ENCODE measurements at regions not wholly inside any gene's neighbourhood (a gene's known extent, or its start where the extent isn't known, plus 50 kb on each side); places are given as distances from the start of the nearest gene placed in this dataset.

- no peak overlapping the region for H3K4me3 ChIP-seq (ENCODE audit: control insufficient read depth in 2 of 3, extremely low read depth in 1 of 3, insufficient read depth in 2 of 3, low read depth in 1 of 3, low read length in 3 of 3)
- H4K20me1 ChIP-seq (ENCODE audit: control insufficient read depth, extremely low read depth, insufficient read depth, low read length), result no peaks in the 10 kb centered on the region
- H3K36me3 ChIP-seq (ENCODE audit: control insufficient read depth in 2 of 2, extremely low read depth in 1 of 2, insufficient read depth in 2 of 2, low read length in 2 of 2), result no peaks in the 10 kb centered on the region
- H2AFZ ChIP-seq (ENCODE audit: control insufficient read depth, low read length), result no peak overlapping the region
- dilution Hi-C loops (cut with MboI; ENCODE audit: extremely low pct_ligation_motif_present, low sequenced_read_pairs), result no loop called here
- no peaks in the 10 kb centered on the region for H3K9me3 ChIP-seq (ENCODE audit: control insufficient read depth, low read depth, low read length)
- H3K9ac ChIP-seq (ENCODE audit: control insufficient read depth, extremely low read depth, insufficient read depth, low read length), result no peak overlapping the region
- no peak overlapping the region for H3K27ac ChIP-seq (ENCODE audit: control insufficient read depth, insufficient read depth, low read length)
- H3K4me1 ChIP-seq (ENCODE audit: control insufficient read depth, extremely low read depth, insufficient read depth, low read length), result no peaks in the 10 kb centered on the region
- FAIRE-seq (no peak), DNase-seq (ENCODE audit: low read depth, low spot score) (no peak)
- H3K4me2 ChIP-seq (ENCODE audit: control insufficient read depth, extremely low read depth, insufficient read depth, low read depth, low read length), result no peak overlapping the region
- H3K27me3 ChIP-seq (ENCODE audit: control insufficient read depth, extremely low read depth, insufficient read depth, low read length), result no peaks in the 10 kb centered on the region
- TF ChIP-seq, protein P1, sequence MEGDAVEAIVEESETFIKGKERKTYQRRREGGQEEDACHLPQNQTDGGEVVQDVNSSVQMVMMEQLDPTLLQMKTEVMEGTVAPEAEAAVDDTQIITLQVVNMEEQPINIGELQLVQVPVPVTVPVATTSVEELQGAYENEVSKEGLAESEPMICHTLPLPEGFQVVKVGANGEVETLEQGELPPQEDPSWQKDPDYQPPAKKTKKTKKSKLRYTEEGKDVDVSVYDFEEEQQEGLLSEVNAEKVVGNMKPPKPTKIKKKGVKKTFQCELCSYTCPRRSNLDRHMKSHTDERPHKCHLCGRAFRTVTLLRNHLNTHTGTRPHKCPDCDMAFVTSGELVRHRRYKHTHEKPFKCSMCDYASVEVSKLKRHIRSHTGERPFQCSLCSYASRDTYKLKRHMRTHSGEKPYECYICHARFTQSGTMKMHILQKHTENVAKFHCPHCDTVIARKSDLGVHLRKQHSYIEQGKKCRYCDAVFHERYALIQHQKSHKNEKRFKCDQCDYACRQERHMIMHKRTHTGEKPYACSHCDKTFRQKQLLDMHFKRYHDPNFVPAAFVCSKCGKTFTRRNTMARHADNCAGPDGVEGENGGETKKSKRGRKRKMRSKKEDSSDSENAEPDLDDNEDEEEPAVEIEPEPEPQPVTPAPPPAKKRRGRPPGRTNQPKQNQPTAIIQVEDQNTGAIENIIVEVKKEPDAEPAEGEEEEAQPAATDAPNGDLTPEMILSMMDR (optimal IDR thresholded peaks at IDR 0.05 in 1 of 3, IDR thresholded peaks at IDR 0.05 in 1 of 3, conservative IDR thresholded peaks at IDR 0.05 in 1 of 3; ENCODE audit: extremely low read depth in 1 of 3, insufficient read depth in 2 of 3, low read length in 3 of 3), result no peak
- TF ChIP-seq EZH2 (IDR thresholded peaks at IDR 0.05; ENCODE audit: low read length), result no peak
- no peaks in the 10 kb centered on the region for H3K79me2 ChIP-seq (ENCODE audit: control insufficient read depth, insufficient read depth, low read length)
- no peaks in the 10 kb centered on the region for H3K9me1 ChIP-seq (ENCODE audit: control insufficient read depth, extremely low read depth, insufficient read depth, low read length)
Observed at GRCh38 chr5:8660133-8660893, 791.4 kb downstream of the MTRR start.

DNA sequence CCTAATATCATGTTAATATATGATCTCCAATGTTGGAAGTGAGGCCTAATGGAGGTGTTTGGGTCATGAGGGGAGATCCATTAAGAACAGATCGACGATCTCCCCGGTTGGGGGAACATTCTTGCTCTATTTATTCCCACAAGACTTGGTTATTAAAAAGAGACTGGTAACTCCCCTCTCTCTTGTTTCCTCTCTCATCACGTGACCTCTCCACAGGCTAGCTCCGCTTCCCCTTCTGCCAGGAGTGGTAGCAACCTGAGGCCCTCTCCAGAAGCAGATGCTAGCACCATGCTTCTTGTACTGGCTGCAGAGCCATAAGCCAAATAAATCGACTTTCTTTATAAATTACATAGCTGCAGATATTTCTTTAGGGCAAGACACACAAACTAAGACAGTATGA, 794.4 kb downstream of the MTRR start:
- TF ChIP-seq, protein P1 (optimal IDR thresholded peaks at IDR 0.05 in 1 of 3, IDR thresholded peaks at IDR 0.05 in 1 of 3, conservative IDR thresholded peaks at IDR 0.05 in 1 of 3; ENCODE audit: extremely low read depth in 1 of 3, insufficient read depth in 2 of 3, low read length in 3 of 3), result no peak
- TF ChIP-seq EZH2 (IDR thresholded peaks at IDR 0.05; ENCODE audit: low read length), result no peak
- DNase-seq (ENCODE audit: low read depth, low spot score) (no peak), FAIRE-seq (no peak)
- no peaks in the 10 kb centered on the region for H3K9me3 ChIP-seq (ENCODE audit: control insufficient read depth, low read depth, low read length)
- no peaks in the 10 kb centered on the region for H3K4me1 ChIP-seq (ENCODE audit: control insufficient read depth, extremely low read depth, insufficient read depth, low read length)
- H3K79me2 ChIP-seq (ENCODE audit: control insufficient read depth, insufficient read depth, low read length), result no peaks in the 10 kb centered on the region
- no peaks in the 10 kb centered on the region for H3K27me3 ChIP-seq (ENCODE audit: control insufficient read depth, extremely low read depth, insufficient read depth, low read length)
- H3K4me3 ChIP-seq (ENCODE audit: control insufficient read depth in 2 of 3, extremely low read depth in 1 of 3, insufficient read depth in 2 of 3, low read depth in 1 of 3, low read length in 3 of 3), result no peak overlapping the region
- dilution Hi-C loops (cut with MboI; ENCODE audit: extremely low pct_ligation_motif_present, low sequenced_read_pairs), result no loop called here
- H2AFZ ChIP-seq (ENCODE audit: control insufficient read depth, low read length), result no peak overlapping the region
- no peak overlapping the region for H3K9ac ChIP-seq (ENCODE audit: control insufficient read depth, extremely low read depth, insufficient read depth, low read length)
- no peaks in the 10 kb centered on the region for H3K9me1 ChIP-seq (ENCODE audit: control insufficient read depth, extremely low read depth, insufficient read depth, low read length)
- H3K27ac ChIP-seq (ENCODE audit: control insufficient read depth, insufficient read depth, low read length), result no peak overlapping the region
- H3K36me3 ChIP-seq (ENCODE audit: control insufficient read depth in 2 of 2, extremely low read depth in 1 of 2, insufficient read depth in 2 of 2, low read length in 2 of 2), result no peaks in the 10 kb centered on the region
- H4K20me1 ChIP-seq (ENCODE audit: control insufficient read depth, extremely low read depth, insufficient read depth, low read length), result no peaks in the 10 kb centered on the region
- no peak overlapping the region for H3K4me2 ChIP-seq (ENCODE audit: control insufficient read depth, extremely low read depth, insufficient read depth, low read depth, low read length)

Data from keratinocyte (primary cell).